HG03139 (cell line): ENCODE measurements at regions not wholly inside any gene's neighbourhood (a gene's known extent, or its start where the extent isn't known, plus 50 kb on each side); places are given as distances from the start of the nearest gene placed in this dataset.
A peak's percentile ranks its signal among the peaks of the same experiment; 100 is the strongest.

Experiments used
- ATAC-seq: cut with Tn5 transposase; IDR thresholded peaks from one replicate; pipeline ENCODE4 v1.9.1; 2021; ENCODE audit not compliant: unreplicated experiment

DNA sequence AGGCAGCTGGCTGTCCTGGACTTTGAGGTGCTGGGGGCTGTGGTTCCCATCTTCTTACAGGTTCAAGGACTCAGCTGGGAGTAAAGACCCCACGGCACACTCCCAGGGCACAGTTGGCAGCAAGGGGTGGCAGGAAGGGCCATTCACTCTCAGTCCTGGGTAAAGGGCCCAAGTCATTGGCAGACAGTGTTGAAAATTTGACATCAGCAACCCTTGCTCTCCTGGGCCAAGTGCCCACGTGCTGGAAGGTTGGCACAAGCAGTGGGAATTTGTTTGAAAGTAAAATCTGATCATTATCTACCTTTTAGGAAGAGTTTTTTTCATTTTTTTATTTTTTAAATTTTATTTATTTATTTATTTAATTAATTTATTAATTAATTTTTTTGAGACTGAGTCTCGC lies 241.6 kb upstream of the MKI67 start:
- ATAC-seq, result no peak

GRCh38 chr10:128369101-128369650 lies 243.0 kb upstream of the MKI67 start:
- ATAC-seq, result no peak

GRCh38 chr10:128373071-128373749 lies 247.0 kb upstream of the MKI67 start:
- ATAC-seq, result peak; percentile 84

DNA sequence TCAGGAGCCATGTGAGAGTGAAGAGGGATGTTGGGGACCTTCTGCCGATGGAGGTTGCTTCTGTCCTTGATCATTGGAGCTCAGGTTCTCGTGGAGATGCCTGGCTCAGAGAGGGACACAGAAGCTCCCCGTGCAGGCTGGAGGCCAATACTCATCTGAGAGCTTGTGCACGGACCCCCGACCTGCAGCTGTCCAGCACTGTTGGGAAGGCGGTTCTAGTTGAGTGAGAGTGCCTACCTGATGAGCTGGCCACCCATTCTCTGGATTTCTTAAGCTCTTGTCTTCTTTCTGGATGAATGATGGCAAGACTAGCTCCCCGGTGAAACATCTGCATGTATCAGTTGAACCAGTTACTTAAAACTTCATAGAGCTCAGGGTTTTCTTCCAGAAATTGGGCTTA lies 247.6 kb upstream of the MKI67 start:
- ATAC-seq, result no peak

DNA sequence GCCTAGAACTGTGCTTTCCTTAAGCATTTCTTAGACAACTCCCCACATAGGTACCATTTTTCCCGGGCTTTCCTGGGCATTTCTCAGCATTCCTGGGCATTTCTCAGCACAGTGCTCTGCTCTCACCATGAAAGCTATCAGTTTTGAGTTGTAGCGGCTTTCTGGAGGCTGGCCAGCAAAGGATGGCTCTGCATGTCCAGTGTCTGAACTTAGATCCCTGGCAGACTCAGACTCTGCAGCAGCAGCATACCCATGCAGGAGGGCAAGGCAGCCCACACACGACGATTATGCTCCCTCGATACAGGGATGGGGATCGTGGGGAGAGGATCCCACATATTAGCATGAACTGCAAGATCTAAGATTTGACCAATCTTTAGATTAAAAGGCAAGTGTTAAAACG lies 248.9 kb upstream of the MKI67 start:
- ATAC-seq, result no peak

GRCh38 chr10:128377364-128377987 lies 251.3 kb upstream of the MKI67 start:
- ATAC-seq, result no peak

- no peak for ATAC-seq
Observed at GRCh38 chr10:128377988-128378387, 251.8 kb upstream of the MKI67 start.

- ATAC-seq, result no peak
Observed at GRCh38 chr10:128380946-128381345, 254.7 kb upstream of the MKI67 start.

GRCh38 chr10:128382225-128382624 lies 256.0 kb upstream of the MKI67 start:
- no peak for ATAC-seq

GRCh38 chr10:128384831-128385230 lies 258.6 kb upstream of the MKI67 start:
- ATAC-seq, result no peak

DNA sequence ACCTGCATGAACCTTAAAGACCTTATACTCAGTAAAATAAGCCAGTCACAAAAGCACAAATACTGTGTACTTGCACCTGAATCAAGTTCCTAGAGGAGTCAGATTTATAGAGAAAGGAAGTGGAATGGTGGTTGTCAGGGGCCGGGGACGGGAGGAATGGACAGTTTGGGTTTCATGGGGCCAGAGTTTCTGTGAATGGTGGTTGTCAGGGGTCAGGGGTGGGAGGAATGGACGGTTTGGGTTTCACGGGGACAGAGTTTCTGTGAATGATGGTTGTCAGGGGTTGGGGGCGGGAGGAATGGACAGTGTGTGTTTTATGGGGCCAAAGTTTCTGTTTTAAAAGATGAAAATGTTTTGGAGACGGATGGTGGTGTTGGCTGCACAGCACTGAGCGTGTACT lies 260.0 kb upstream of the MKI67 start:
- ATAC-seq, result no peak

GRCh38 chr10:128386816-128387604 lies 260.8 kb upstream of the MKI67 start:
- no peak for ATAC-seq

GRCh38 chr10:128390596-128390995 lies 264.4 kb upstream of the MKI67 start:
- no peak for ATAC-seq

- no peak for ATAC-seq
Observed at GRCh38 chr10:128393546-128393945, 267.3 kb upstream of the MKI67 start.

DNA sequence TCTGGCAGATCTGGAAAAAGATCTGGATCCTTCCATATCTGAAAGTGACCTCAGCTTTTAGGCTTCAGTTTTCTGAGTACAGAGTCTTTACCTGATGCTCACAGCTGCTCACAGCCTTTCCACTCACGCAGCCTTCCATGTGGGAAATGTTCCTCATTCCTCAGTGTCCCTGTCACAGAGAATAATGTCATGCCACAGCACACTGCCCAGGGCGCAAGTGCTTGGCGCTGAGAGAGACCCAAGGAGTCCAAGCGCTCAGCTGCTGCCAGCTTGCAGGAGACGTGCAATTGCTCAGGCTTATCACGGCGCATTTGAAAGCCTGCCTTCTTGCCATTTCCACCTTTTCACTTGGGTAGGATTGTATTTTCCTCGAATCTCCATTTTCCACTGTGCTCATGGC lies 271.9 kb upstream of the MKI67 start:
- no peak for ATAC-seq

DNA sequence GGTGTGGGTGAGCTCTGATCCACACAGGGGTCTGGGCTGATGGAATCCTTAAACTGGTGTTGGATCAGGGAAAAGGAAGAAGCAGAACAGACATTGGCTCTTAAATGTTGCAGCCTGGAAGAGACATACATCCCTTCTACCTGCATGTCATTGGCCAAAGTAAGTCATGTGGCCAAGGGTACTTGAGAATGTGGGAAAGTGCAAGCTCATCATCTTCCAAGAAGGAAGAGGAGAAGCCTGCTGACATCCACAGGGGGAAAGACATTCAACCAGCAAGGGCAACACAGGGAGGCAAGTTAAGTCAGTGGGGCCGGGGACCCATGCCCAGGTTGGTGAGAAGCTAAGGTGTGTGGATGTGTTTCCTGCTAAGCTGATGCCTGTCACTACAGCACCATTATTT lies 272.8 kb upstream of the MKI67 start:
- ATAC-seq, result no peak

GRCh38 chr10:128400564-128400963 lies 274.3 kb upstream of the MKI67 start:
- no peak for ATAC-seq

- no peak for ATAC-seq
Observed at GRCh38 chr10:128405450-128405849, 279.2 kb upstream of the MKI67 start.

GRCh38 chr10:128411643-128412042 lies 285.4 kb upstream of the MKI67 start:
- no peak for ATAC-seq

DNA sequence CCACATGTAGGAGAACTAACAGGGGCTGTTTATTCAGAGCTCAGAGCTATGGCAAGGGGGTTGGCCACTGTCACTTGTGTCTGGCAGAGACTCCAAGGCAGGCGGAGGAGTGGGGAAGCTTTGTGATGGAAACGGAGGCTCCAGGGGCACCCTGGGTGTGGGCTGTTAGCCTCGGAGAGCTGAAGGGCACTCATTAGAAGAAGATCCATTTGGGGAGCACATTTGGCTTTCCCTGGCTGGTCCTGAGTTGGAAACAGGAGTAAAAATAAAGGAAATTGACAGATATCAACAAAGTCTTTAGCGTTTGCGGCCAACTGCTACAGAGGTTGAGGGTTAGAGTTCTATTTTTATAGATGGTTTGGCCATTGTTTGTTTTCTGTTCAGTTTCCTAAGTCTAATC lies 288.3 kb upstream of the MKI67 start:
- no peak for ATAC-seq

DNA sequence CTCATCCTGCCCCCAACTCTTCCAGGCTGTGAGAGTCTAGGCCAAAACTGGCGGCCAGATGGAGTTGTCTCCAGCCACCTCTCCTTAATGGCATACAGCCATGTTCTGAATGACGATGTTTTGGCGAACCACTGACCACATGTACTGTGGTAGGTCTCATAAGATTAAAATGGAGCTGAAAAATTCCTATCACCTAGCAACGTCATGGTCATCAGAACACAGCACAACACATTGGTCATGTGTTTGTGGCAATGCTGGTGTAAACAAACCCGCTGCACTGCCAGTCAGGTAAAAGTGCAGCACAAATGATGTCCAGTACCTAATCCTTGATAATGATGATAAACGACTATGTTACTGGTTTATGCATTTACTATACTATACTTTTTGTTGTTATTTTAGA lies 290.0 kb upstream of the MKI67 start:
- ATAC-seq, result no peak

DNA sequence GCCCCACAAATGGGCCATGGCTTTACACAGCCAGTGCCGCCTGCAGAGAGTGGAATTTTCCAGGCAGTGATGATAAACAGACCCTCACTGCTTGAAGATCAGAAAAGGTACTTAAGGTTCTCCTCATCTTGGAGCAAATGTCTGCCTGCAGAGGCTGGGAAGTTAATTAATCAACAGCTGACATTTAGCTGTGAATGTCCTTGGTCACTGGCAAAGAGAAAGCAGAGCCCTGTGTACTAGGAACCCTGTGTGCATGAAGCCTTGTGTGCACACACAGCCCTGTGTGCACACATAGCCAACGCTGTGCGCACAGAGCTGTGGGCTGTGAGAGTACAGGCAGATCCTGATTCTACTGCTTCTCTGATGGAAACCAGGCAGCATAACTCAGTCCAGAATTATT lies 291.6 kb upstream of the MKI67 start:
- ATAC-seq, result no peak
